GM23338 (cell line): ENCODE measurements at regions not wholly inside any gene's neighbourhood (a gene's known extent, or its start where the extent isn't known, plus 50 kb on each side); places are given as distances from the start of the nearest gene placed in this dataset.

Source experiments
- ATAC-seq: fragments of 200-7000 bp; cut with Tn5 transposase; 3 replicates; pipeline ENCODE4 v1.9.1; 2020
- DNase-seq: peaks from one replicate; pipeline ENCODE4 v3.0.0-alpha.2; 2015; ENCODE audit warnings: low spot score
- H2AFZ ChIP-seq: fragments of 200-600 bp; sonication (generic); 2 replicates; pipeline ENCODE4 v1.8.0; 2016; ENCODE audit warnings: antibody characterized with exemption, mild to moderate bottlenecking, moderate library complexity
- H3F3A ChIP-seq: fragments of 200-600 bp; sonication (generic); replicated peaks from 2 replicates; pipeline ENCODE4 v1.8.0; 2017; ENCODE audit warnings: antibody characterized with exemption, mixed run types, low read depth
- H3K27ac ChIP-seq: fragments of 200-600 bp; sonication (generic); 2 replicates; pipeline ENCODE4 v1.6.1; 2016; ENCODE audit warnings: low read depth
- H3K27me3 ChIP-seq: fragments of 200-600 bp; sonication (generic); 2 replicates; pipeline ENCODE4 v1.8.0; 2016; ENCODE audit warnings: mild to moderate bottlenecking, mixed run types, moderate library complexity; ENCODE audit not compliant: insufficient read depth
- H3K36me3 ChIP-seq: fragments of 200-600 bp; sonication (generic); 2 replicates; pipeline ENCODE4 v1.8.0; 2016; ENCODE audit warnings: mild to moderate bottlenecking; ENCODE audit not compliant: insufficient read depth
- H3K4me1 ChIP-seq: fragments of 200-600 bp; sonication (generic); 2 replicates; pipeline ENCODE4 v1.8.0; 2016; ENCODE audit warnings: mild to moderate bottlenecking, moderate library complexity; ENCODE audit not compliant: insufficient read depth
- H3K4me2 ChIP-seq: fragments of 200-600 bp; sonication (generic); 2 replicates; pipeline ENCODE4 v1.7.1; 2017; ENCODE audit warnings: mixed run types
- H3K4me3 ChIP-seq: fragments of 200-600 bp; sonication (generic); 2 replicates; pipeline ENCODE4 v1.6.1; 2016; ENCODE audit warnings: mixed run types
- H3K79me2 ChIP-seq: fragments of 200-600 bp; sonication (generic); replicated peaks from 2 replicates; pipeline ENCODE4 v1.8.0; 2017; ENCODE audit warnings: mild to moderate bottlenecking; ENCODE audit not compliant: insufficient read depth
- H3K9me2 ChIP-seq: fragments of 200-600 bp; sonication (generic); 2 replicates; pipeline ENCODE4 v1.8.0; 2017; ENCODE audit not compliant: insufficient read depth
- H4K20me1 ChIP-seq: fragments of 200-600 bp; sonication (generic); replicated peaks from 2 replicates; pipeline ENCODE4 v1.8.0; 2017; ENCODE audit warnings: mild to moderate bottlenecking; ENCODE audit not compliant: insufficient read depth
- H3K27ac Mint-ChIP-seq: 2 replicates; pipeline ENCODE4 v1.8.0; 2020; ENCODE audit warnings: inconsistent platforms, mild to moderate bottlenecking, moderate library complexity, mixed read lengths
- H3K27me3 Mint-ChIP-seq: 3 replicates; pipeline ENCODE4 v1.8.0; 2022; ENCODE audit warnings: low read depth, mild to moderate bottlenecking, moderate library complexity, mixed read lengths, inconsistent platforms; ENCODE audit not compliant: insufficient read depth, poor library complexity
- H3K36me3 Mint-ChIP-seq: 3 replicates; pipeline ENCODE4 v1.8.0; 2021; ENCODE audit warnings: low read depth, mild to moderate bottlenecking, inconsistent platforms, moderate library complexity, mixed read lengths
- H3K4me1 Mint-ChIP-seq: 3 replicates; pipeline ENCODE4 v1.8.0; 2020; ENCODE audit warnings: mild to moderate bottlenecking, inconsistent platforms, mixed read lengths
- H3K4me3 Mint-ChIP-seq: 3 replicates; pipeline ENCODE4 v1.8.0; 2021; ENCODE audit warnings: moderate library complexity, mild to moderate bottlenecking, inconsistent platforms, mixed read lengths
- H3K9me3 Mint-ChIP-seq: 3 replicates; pipeline ENCODE4 v1.8.0; 2020; ENCODE audit warnings: moderate library complexity, mild to moderate bottlenecking, inconsistent platforms, mixed read lengths
- CREB1 ChIP-seq: fragments of 250-450 bp; sonication (Bioruptor Pico); IDR thresholded peaks from 2 replicates; pipeline ENCODE4 v1.5.0; 2020; ENCODE audit warnings: low read depth, mild to moderate bottlenecking, moderate library complexity
- EZH2 ChIP-seq: fragments of 200-600 bp; sonication (generic); IDR thresholded peaks from one replicate; pipeline ENCODE4 v1.8.0; 2017; ENCODE audit warnings: antibody characterized with exemption, mild to moderate bottlenecking, low read depth; ENCODE audit not compliant: unreplicated experiment
- JUNB ChIP-seq: IDR thresholded peaks from one replicate; pipeline ENCODE4 v1.6.1; 2016; ENCODE audit warnings: antibody characterized with exemption; ENCODE audit not compliant: unreplicated experiment
- NANOG ChIP-seq: IDR thresholded peaks from 2 replicates; pipeline ENCODE4 v1.6.1; 2016; ENCODE audit warnings: antibody characterized with exemption, borderline replicate concordance
- POLR2AphosphoS5 ChIP-seq: IDR thresholded peaks from 2 replicates; pipeline ENCODE4 v1.6.1; 2016; ENCODE audit warnings: antibody characterized with exemption, low read depth
- ZNF114 ChIP-seq: fragments of 250-450 bp; sonication (Bioruptor Pico); IDR thresholded peaks from 2 replicates; pipeline ENCODE4 v1.5.0; 2020; ENCODE audit warnings: mild to moderate bottlenecking, moderate library complexity
- ZNF331 ChIP-seq: fragments of 250-450 bp; sonication (Bioruptor Pico); IDR thresholded peaks from 2 replicates; pipeline ENCODE4 v1.5.0; 2020; ENCODE audit warnings: low read depth, mild to moderate bottlenecking, moderate library complexity
- TF ChIP-seq, protein P1 (sequence below), 2 experiments: fragments of 200-600 bp in 1 of 2; sonication (generic) in 1 of 2; conservative IDR thresholded peaks; 2 replicates each; pipeline versions ENCODE4 v1.5.1 to v1.6.1; 2016 to 2017; ENCODE audit warnings: antibody characterized with exemption in 2 of 2, low read depth in 2 of 2, mild to moderate bottlenecking in 2 of 2, moderate library complexity in 1 of 2
- TF ChIP-seq, protein P2 (sequence below): IDR thresholded peaks from one replicate; pipeline ENCODE4 v1.6.1; 2018; ENCODE audit warnings: antibody characterized with exemption; ENCODE audit not compliant: unreplicated experiment
- TF ChIP-seq, protein P3 (sequence below): IDR thresholded peaks from 2 replicates; pipeline ENCODE4 v1.6.1; 2016; ENCODE audit warnings: antibody characterized with exemption

GRCh38 chrX:20523626-20524312 is 257.1 kb upstream of the RPS6KA3 start:
- no peak overlapping the region for H3K4me3 ChIP-seq
- ATAC-seq (no peak), DNase-seq (no peak)
- H3K27ac Mint-ChIP-seq, result no peak overlapping the region
- H3K36me3 ChIP-seq, result no peaks in the 10 kb centered on the region
- no peaks in the 10 kb centered on the region for H3K36me3 Mint-ChIP-seq
- no peaks in the 10 kb centered on the region for H3K27me3 ChIP-seq
- H4K20me1 ChIP-seq, result no peaks in the 10 kb centered on the region
- H3K27me3 Mint-ChIP-seq, result no peaks in the 10 kb centered on the region
- H3K4me1 ChIP-seq, result no peaks in the 10 kb centered on the region
- H3K9me2 ChIP-seq, result no peaks in the 10 kb centered on the region
- H2AFZ ChIP-seq, result no peak overlapping the region
- H3K27ac ChIP-seq, result no peak overlapping the region
- H3K4me3 Mint-ChIP-seq, result no peak overlapping the region
- no peaks in the 10 kb centered on the region for H3K9me3 Mint-ChIP-seq
- no peaks in the 10 kb centered on the region for H3K79me2 ChIP-seq
- H3K4me1 Mint-ChIP-seq, result peaks cover 9% of the 10 kb centered on the region
- no peak overlapping the region for H3K4me2 ChIP-seq
- TF ChIP-seq, protein P1, sequence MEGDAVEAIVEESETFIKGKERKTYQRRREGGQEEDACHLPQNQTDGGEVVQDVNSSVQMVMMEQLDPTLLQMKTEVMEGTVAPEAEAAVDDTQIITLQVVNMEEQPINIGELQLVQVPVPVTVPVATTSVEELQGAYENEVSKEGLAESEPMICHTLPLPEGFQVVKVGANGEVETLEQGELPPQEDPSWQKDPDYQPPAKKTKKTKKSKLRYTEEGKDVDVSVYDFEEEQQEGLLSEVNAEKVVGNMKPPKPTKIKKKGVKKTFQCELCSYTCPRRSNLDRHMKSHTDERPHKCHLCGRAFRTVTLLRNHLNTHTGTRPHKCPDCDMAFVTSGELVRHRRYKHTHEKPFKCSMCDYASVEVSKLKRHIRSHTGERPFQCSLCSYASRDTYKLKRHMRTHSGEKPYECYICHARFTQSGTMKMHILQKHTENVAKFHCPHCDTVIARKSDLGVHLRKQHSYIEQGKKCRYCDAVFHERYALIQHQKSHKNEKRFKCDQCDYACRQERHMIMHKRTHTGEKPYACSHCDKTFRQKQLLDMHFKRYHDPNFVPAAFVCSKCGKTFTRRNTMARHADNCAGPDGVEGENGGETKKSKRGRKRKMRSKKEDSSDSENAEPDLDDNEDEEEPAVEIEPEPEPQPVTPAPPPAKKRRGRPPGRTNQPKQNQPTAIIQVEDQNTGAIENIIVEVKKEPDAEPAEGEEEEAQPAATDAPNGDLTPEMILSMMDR (conservative IDR thresholded peaks at IDR 0.05; ENCODE audit: low read depth in 2 of 2), result no peak
- no peak for TF ChIP-seq JUNB
- no peak for TF ChIP-seq NANOG
- no peaks in the 10 kb centered on the region for H3F3A ChIP-seq

DNA sequence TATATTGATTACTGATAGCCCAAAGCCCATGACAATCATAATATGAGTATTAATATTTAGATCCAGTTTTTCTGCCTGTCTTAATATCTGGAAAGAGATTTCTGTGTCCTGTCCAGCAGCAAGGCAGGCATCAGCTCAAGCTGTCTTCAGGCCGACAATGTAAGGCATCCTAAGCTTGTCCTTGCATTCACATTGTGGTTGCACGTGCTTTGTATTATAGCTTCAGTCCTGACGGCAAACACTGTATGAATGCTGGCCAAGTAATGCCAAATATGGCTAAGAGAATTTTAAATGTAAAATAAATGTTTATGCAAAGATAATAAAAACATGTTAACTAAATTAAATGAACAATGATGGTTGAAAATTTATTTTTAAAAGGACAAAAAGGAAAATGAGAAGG is 255.7 kb upstream of the RPS6KA3 start:
- Mint-ChIP-seq H3K27ac (no peak overlapping the region), H3K4me1 (peaks cover 4% of the 10 kb centered on the region), H3K9me3 (no peaks in the 10 kb centered on the region), H3K27me3 (peaks cover 5% of the 10 kb centered on the region), H3K4me3 (no peak overlapping the region), H3K36me3 (no peaks in the 10 kb centered on the region)
- Histone ChIP-seq H3K4me2 (no peak overlapping the region), H3K4me3 (no peak overlapping the region), H3K9me2 (no peaks in the 10 kb centered on the region), H3K27ac (no peak overlapping the region), H3K4me1 (no peaks in the 10 kb centered on the region), H3K36me3 (no peaks in the 10 kb centered on the region), H3K27me3 (no peaks in the 10 kb centered on the region), H3K79me2 (no peaks in the 10 kb centered on the region), H3F3A (no peaks in the 10 kb centered on the region), H4K20me1 (no peaks in the 10 kb centered on the region), H2AFZ (no peak overlapping the region)
- no peak for ATAC-seq
- DNase-seq, result no peak
- TF ChIP-seq NANOG (no peak), EZH2 (no peak), ZNF114 (no peak), ZNF331 (CRISPR knock-in tag) (no peak), CREB1 (CRISPR knock-in tag) (no peak), POLR2AphosphoS5 (no peak)
- TF ChIP-seq, protein P2, sequence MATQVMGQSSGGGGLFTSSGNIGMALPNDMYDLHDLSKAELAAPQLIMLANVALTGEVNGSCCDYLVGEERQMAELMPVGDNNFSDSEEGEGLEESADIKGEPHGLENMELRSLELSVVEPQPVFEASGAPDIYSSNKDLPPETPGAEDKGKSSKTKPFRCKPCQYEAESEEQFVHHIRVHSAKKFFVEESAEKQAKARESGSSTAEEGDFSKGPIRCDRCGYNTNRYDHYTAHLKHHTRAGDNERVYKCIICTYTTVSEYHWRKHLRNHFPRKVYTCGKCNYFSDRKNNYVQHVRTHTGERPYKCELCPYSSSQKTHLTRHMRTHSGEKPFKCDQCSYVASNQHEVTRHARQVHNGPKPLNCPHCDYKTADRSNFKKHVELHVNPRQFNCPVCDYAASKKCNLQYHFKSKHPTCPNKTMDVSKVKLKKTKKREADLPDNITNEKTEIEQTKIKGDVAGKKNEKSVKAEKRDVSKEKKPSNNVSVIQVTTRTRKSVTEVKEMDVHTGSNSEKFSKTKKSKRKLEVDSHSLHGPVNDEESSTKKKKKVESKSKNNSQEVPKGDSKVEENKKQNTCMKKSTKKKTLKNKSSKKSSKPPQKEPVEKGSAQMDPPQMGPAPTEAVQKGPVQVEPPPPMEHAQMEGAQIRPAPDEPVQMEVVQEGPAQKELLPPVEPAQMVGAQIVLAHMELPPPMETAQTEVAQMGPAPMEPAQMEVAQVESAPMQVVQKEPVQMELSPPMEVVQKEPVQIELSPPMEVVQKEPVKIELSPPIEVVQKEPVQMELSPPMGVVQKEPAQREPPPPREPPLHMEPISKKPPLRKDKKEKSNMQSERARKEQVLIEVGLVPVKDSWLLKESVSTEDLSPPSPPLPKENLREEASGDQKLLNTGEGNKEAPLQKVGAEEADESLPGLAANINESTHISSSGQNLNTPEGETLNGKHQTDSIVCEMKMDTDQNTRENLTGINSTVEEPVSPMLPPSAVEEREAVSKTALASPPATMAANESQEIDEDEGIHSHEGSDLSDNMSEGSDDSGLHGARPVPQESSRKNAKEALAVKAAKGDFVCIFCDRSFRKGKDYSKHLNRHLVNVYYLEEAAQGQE, result no peak
- TF ChIP-seq, protein P1 (conservative IDR thresholded peaks at IDR 0.05; ENCODE audit: low read depth in 2 of 2), result no peak
- TF ChIP-seq, protein P3, sequence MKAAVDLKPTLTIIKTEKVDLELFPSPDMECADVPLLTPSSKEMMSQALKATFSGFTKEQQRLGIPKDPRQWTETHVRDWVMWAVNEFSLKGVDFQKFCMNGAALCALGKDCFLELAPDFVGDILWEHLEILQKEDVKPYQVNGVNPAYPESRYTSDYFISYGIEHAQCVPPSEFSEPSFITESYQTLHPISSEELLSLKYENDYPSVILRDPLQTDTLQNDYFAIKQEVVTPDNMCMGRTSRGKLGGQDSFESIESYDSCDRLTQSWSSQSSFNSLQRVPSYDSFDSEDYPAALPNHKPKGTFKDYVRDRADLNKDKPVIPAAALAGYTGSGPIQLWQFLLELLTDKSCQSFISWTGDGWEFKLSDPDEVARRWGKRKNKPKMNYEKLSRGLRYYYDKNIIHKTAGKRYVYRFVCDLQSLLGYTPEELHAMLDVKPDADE, result no peak
